Peyer's patch (tissue), 4 donors: ENCODE measurements at regions not wholly inside any gene's neighbourhood (a gene's known extent, or its start where the extent isn't known, plus 50 kb on each side); places are given as distances from the start of the nearest gene placed in this dataset.

Experiments used
- POLR2A ChIP-seq, 2 donors: fragments of 450-650 bp; IDR thresholded peaks; one replicate each; pipeline ENCODE4 v1.5.1; 2017; ENCODE audit warnings: antibody characterized with exemption in 2 of 2, mild to moderate bottlenecking in 2 of 2, moderate library complexity in 2 of 2
- TF ChIP-seq, protein P1 (sequence below), 6 experiments: fragments of 450-650 bp in 4 of 6; fragments of 200-600 bp in 2 of 6; sonication (generic) in 1 of 6; IDR thresholded peaks; one replicate each; pipeline ENCODE4 v1.5.1; 2017 to 2019; ENCODE audit warnings: antibody characterized with exemption in 6 of 6, mild to moderate bottlenecking in 3 of 6, moderate library complexity in 1 of 6

DNA sequence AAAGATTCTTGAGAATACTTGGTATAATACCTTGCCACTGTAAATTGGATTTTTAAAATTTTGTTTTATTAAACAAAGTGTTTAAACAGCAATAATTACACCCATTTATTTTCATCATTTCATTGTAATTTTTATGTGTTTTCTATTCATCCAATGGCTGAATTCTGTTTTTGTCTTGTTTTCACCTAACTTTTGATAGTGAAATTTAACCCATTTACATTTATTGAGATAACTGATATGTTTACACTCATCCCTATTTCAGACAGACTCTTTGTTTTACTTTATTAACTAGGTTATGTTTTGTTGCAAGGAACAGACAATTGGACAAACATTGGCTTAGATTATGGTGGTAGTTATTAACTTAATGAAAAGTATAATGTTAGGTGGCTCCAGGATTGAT, 113.1 kb upstream of the REG3A start:
- TF ChIP-seq, protein P1, sequence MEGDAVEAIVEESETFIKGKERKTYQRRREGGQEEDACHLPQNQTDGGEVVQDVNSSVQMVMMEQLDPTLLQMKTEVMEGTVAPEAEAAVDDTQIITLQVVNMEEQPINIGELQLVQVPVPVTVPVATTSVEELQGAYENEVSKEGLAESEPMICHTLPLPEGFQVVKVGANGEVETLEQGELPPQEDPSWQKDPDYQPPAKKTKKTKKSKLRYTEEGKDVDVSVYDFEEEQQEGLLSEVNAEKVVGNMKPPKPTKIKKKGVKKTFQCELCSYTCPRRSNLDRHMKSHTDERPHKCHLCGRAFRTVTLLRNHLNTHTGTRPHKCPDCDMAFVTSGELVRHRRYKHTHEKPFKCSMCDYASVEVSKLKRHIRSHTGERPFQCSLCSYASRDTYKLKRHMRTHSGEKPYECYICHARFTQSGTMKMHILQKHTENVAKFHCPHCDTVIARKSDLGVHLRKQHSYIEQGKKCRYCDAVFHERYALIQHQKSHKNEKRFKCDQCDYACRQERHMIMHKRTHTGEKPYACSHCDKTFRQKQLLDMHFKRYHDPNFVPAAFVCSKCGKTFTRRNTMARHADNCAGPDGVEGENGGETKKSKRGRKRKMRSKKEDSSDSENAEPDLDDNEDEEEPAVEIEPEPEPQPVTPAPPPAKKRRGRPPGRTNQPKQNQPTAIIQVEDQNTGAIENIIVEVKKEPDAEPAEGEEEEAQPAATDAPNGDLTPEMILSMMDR (IDR thresholded peaks at IDR 0.05) = no peak
- no peak for TF ChIP-seq POLR2A (IDR thresholded peaks at IDR 0.05)
